Lower leg skin (tissue), 3 donors: ENCODE measurements at regions not wholly inside any gene's neighbourhood (a gene's known extent, or its start where the extent isn't known, plus 50 kb on each side); places are given as distances from the start of the nearest gene placed in this dataset.

Experiments
- POLR2A ChIP-seq, 2 donors: fragments of 450-650 bp; IDR thresholded peaks; one replicate each; pipeline ENCODE4 v1.6.1; 2016 to 2017; ENCODE audit warnings: antibody characterized with exemption in 2 of 2, mild to moderate bottlenecking in 1 of 2, moderate library complexity in 1 of 2
- TF ChIP-seq, protein P1 (sequence below), 3 donors: fragments of 450-650 bp; IDR thresholded peaks; one replicate each; pipeline ENCODE4 v1.5.1; 2016; ENCODE audit warnings: antibody characterized with exemption in 3 of 3, mild to moderate bottlenecking in 3 of 3, moderate library complexity in 2 of 3

DNA sequence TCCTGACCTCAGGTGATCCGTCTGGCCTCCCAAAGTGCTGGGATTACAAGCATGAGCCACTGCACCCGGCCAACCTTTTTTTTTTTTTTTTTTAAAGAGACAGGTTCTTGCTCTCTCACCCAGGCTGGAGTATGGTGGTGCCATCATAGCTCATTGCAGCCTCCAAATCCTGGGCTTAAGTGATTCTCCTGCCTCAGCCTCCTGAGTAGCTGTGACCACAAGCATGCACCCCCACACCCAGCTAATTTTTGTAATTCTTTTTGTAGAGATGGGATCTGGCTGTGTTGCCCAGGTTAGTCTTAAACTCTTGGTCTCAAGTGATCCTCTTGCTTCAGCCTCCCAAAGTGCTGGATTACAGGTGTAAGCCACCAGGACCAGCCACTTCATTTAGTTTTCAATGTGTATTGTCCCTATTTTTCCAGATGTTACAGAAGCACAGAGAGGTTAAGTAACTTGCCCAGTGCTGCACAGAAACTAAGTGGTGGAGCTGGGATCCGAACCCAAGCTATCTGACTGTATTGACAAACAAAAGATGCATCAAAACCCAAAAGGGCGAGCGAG lies 55.6 kb upstream of the GRK3 start:
- TF ChIP-seq, protein P1, sequence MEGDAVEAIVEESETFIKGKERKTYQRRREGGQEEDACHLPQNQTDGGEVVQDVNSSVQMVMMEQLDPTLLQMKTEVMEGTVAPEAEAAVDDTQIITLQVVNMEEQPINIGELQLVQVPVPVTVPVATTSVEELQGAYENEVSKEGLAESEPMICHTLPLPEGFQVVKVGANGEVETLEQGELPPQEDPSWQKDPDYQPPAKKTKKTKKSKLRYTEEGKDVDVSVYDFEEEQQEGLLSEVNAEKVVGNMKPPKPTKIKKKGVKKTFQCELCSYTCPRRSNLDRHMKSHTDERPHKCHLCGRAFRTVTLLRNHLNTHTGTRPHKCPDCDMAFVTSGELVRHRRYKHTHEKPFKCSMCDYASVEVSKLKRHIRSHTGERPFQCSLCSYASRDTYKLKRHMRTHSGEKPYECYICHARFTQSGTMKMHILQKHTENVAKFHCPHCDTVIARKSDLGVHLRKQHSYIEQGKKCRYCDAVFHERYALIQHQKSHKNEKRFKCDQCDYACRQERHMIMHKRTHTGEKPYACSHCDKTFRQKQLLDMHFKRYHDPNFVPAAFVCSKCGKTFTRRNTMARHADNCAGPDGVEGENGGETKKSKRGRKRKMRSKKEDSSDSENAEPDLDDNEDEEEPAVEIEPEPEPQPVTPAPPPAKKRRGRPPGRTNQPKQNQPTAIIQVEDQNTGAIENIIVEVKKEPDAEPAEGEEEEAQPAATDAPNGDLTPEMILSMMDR (IDR thresholded peaks at IDR 0.05): no peak
- TF ChIP-seq POLR2A (IDR thresholded peaks at IDR 0.05): no peak
